NCI-H82 treated with DMSO at 0.1 percent for 48 hours (cell line): ENCODE measurements at regions not wholly inside any gene's neighbourhood (a gene's known extent, or its start where the extent isn't known, plus 50 kb on each side); places are given as distances from the start of the nearest gene placed in this dataset.

Experiments used
- DNase-seq: peaks from one replicate; lab custom pipeline; 2025; ENCODE audit not compliant: unreplicated experiment; lab: John Stamatoyannopoulos, UW

DNA sequence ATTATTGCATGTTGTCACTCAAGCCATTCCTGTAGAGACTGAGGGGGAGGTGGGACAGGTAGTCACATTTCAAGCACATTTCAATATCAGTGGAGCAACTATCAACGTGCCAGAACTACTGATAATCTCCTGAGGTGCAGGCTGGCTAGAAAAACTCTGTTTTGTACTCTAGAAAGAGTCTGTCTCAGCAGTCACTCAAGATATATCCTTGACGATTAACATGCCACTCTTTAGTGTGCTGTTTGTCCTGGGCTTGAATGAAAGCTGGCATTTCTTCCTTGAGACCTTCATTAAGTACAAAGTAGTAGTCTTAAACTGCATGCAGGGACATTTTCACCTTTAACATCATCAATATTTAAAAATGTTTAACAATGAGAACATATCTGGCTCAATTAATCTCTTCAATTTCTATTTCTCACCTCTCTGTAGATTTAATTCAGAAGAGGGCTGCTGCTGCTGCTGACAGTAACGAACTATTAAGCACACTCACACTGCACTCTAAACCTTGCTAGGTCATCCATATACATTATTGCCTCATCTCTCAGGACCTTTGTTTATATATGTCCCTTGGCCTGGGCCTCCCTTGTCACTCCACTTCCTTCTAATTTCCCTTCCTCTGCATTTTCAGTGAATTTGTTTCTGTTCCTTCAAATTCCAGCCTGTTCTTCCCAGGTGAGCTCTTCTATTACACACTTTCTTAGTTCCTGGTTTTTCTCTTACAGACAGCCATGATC is 412.0 kb downstream of the HAPSTR1 start:
- DNase-seq, result no peak

DNA sequence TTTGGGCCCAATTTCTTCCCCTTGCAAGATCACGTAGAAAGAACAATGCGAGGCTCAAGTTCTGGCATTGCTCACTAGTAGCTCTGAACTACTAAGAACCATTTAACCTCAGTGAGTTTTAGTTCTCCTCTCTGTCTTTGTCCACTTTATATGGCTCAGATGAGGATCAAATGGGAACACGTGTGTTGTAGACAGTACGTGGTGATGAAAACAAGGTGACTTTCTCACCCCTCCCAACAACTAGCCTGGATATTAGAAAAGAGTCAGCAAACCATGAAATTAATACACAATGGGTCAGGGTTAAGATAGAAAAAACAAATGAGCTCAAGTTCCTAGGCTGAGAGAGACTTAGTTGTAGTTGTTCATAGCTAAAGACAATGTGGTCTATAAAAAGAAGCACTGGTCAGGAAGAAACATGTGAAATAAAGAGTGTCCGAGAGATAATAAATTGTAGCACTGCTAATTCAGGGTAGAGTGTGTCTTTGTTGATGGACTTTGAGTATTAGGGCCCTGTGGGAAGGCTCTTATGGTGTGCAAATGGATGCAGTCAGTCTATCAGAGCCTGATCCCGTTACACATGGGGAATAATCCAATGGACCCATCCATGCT is 417.0 kb downstream of the HAPSTR1 start:
- no peak for DNase-seq

DNA sequence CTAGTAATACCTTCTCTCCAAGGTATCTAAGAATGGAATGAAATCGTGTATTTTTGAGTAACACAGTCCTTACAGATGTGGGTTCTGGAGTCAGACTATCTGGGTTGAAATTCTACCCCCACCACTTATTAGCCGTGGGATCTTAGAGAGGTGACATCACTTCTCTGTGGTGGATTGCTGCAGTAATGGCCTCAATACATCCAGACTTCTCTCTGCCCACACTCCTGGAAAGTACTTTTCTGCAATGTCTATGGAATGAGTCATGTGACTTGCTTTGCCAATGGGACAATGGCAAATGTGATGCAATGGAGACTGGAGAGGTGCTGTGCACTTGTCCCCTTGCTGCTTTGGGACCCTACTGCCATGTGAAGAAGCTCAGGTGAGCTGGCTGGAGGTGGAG is 418.2 kb downstream of the HAPSTR1 start:
- no peak for DNase-seq

DNA sequence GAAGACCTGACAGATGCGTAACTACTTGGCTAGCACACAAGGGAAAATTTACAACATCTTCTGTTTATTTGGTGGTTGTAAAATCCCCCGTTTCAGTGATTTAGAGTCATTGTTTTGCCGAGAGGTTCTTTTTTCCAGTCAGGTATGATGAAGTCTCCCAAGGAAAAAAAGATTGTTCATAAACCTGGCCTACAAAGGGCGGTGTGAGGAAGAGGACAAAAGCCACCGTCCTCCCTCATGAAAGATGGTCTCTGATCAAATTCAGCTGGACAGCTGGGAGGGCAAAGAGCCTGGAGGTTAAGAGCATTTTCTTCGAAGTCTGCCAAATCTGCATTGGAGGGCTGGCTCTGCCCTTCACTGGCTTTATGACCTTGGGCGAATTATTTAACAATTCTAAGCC is 419.9 kb downstream of the HAPSTR1 start:
- no peak for DNase-seq

DNA sequence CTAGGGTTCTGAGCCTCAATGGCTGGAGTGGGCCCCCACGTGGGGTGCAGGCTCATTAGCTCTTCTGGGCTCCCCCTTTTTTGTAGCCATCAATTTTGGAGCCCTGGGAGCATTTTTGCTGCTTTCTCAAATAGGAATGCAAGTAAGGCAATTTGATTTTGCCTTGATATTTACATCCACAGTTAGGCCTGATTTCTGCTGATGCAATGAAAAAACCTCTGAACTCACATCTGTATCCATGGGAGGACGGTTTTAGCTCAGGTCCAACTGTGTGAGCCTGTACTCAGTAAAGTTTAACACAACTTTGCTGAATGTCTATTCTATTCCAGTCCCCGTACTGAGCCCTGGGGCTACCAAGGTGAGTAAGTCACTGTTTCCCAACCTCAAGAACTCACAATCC is 425.0 kb downstream of the HAPSTR1 start:
- no peak for DNase-seq

DNA sequence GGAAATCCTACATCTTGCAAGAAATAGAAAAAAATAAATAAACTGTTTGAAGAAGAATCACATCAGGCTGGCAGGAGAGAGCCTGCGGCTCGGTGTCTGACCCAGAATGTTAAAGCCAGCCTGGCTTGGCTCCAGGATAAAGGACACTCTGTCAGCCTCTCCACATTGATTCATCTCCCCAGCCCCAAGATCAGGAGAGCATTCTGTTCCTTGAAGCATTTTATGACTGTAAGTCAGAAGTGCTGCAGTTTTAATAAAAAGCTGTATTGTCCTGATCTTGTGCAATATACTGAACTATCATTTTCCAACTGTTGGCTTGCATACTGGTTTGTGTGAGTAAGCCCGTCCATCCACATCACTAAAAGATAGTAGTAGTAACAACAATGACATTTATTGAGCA is 426.6 kb downstream of the HAPSTR1 start:
- DNase-seq, result no peak

DNA sequence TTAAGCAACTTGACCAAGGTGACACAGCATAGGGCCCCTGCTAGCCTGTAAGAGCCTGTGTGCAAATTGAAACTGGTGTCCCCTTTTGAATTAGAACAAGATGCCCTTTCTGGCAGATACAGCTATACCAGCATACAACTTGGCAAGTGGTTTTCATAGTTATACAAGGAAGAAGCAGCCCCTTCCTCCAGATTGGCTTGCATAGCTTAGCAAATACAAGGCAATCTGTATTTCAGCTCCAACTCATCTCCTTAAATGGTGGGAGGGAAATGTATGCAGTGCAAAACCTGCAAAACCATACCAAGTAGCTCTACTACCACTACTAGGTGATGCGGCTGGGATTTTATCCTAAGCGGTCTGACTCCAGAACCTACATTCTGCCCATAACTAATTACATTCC is 427.1 kb downstream of the HAPSTR1 start:
- no peak for DNase-seq

DNA sequence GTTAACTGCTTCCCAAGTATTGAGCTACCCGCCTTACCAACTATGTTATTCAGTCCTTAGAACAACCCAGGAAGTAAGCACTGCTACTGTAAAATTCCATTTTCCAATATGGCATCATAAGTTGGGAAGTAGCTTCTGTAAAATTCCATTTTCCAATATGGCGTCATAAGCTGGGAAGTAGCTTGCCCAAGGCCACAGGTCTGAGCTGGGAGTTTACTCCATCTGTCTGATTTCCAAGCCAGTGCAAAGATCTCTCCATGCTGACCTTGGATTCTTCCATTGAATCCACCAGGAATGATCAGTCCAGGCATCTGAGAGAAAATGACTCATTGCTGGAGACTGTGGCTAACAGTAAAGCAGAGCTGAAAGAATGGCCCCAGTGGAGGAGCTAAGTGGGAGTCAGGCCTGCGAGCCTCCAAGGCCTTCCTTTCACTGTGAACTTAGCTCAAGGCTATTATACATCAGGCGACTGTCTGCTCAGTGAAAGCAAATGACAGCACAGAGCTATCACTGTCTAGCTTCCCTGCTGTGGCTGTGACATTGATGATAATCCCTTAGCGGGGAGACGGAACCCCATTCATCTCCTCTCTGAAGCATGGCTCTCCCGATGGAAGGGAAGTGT is 430.4 kb downstream of the HAPSTR1 start:
- DNase-seq, result no peak

DNA sequence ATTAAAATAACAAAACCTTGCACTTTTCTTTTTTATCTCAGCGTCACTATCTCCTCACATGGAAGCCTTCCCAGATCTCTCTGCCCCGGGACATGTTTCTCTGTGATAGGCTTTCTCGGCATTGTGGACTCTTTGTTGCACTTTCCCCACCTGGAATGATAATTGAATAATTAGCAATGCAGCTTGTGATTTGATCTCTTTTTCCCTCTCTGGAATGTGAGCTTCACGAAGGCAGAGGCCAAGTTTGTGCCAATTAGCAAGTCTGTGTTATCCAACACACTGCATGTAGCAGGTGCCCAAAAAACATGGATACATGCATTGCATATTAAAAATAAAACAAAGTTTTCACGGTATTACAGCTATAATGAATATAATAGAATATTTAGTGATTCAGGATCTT is 431.2 kb downstream of the HAPSTR1 start:
- no peak for DNase-seq

DNA sequence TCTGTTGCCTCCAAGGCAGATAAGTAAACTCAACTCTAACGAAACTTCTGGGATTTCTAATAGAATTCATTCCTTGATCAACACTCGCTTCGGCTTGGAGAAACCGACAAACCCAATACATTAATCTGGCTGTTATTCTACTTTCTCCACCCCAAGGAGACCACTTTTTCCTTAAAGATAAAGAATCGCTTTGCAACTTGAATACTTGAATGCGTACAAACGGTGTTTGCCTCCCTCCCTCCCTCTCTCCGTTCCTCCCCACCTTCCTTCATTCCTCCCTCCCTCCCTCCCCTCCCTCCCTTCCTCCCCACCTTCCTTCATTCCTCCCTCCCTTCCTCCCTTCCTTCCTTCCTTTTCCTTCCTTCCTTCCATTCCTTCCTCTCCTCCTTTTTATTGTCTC is 432.6 kb downstream of the HAPSTR1 start:
- DNase-seq, result no peak

DNA sequence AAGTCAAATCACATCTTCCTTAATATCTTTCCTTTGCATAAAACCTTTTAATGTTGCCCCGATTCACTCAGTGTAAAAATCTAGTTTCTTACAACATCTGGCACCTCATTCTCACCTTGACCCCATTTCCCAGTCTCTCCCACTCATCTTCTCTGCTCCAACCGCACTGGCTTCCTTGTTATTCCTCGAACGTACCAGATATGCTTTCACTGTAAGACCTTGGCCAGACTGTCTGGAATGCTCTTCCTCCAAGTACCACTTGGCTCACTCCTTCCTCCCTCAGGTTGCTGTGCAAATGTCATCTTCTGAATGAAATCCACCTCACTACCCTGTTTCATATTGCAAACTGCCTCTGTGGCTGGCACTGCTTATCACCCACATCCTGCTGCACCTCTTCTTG is 433.6 kb downstream of the HAPSTR1 start:
- no peak for DNase-seq

DNA sequence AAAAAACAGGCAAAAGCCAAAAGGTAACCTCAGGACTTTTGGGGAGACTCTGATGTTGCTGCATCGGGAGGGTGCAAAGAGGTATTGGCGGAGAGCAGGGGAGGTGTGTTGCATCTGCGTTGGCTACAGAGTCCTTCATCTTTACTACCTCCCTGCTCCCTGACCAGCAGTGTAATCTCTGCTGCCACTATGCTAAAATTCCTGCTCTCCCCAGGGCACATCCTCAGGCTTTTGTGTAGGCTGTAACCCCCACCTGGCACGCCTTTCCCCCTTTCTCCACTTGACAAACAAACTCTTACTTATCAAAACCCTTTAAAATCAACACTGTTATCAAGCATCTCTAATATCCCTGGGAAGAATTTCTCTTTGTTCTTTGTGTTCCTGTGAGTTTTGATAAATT is 435.3 kb downstream of the HAPSTR1 start:
- no peak for DNase-seq

DNA sequence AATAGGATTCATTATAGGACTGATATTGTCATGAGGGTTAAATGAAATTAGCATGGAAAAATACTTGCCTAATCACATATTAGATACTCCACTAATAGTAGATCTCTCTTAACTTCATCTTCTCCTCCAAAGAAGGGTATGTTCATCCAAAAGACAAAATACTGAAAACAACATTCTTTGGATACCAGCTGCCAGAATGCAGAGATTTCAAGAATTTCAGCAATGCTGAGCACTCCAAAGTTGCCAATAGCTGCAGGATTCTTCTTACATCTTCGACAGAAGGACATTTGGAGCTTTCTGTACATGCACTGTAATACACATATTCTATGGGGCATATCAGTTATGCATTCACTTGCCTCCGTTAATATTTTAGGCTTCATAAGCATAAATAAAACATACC is 436.5 kb downstream of the HAPSTR1 start:
- no peak for DNase-seq

DNA sequence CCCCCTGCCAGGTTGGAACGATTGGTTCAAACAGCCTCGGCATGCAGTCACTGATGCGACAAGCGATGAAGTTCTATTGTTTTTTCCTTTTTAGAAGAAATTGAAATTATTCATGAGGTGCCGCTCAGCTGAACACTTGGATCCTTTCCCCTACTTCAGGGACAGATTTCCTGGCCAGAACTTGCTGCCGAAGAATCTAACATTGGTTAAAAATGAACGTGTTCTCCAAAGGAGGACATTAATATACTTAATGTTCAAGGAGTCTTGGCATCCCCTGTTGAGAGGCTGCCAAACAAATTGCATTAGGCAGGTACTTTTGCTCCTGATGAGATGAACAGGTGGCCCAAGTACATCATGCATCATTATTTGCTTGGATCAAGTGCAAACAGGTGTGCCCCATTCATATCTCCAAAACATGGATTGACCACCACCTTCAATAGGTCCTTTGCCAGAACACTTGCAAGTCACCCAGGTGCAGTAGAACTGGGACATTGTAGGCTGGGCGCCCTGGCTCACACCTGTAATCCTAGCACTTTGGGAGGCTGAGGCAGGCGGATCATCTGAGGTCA is 437.2 kb downstream of the HAPSTR1 start:
- DNase-seq, result no peak

DNA sequence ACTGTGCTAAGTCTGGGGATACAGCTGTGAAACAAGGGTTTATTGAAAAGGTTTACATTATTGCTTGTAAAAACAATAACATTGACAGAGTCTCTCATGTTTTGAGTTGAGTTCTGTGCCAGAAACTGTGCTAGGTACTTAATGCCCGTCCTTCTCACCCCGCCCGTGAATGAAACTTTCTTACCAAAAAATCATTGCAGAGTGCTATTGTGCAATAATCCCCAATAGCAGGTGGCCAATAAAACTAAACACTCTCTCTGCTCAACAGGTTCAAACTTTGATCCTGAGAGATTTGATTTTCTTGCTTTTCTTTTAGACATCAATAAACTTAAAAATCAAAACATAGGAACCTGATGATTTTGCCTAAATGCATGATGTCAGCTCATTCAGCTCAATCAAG is 441.6 kb downstream of the HAPSTR1 start:
- no peak for DNase-seq

DNA sequence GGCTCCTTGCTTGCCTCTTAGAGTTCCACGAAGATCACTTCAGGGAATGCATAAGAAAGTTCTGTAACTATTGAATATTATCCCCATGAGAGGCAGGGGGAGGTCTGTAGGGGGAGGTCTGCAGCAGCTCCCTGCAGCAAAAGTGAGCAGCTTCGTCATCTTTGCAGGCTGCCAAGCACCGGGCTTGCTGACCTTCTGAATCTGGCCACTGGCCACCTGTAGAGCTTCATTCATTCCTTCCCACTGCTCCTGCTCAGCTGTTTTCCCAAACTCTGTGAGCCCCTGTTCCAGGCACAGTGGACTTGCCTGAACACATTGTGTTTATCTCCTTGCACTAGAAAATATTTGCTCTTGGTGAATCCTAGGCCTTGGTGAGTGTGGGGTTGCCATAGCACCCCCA is 443.3 kb downstream of the HAPSTR1 start:
- no peak for DNase-seq

DNA sequence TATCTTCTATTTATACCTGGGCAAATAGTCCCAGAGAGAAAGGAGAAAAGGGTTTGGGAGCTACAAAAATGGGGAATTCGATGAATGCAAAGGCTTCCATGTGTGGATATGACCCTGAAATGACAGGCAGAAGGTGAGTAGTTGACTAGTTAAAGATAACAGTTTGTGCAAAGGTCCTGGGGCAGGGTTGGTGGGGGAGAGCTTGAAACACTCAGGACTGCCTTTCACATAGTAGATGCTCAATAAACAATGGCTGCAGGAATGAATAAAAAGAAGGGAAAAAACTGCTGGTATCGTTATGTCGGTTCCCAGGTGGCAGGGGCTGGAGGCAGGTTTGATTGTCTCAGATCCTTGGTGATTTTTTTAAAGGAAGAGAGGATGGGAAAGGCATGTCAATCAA is 445.5 kb downstream of the HAPSTR1 start:
- no peak for DNase-seq

DNA sequence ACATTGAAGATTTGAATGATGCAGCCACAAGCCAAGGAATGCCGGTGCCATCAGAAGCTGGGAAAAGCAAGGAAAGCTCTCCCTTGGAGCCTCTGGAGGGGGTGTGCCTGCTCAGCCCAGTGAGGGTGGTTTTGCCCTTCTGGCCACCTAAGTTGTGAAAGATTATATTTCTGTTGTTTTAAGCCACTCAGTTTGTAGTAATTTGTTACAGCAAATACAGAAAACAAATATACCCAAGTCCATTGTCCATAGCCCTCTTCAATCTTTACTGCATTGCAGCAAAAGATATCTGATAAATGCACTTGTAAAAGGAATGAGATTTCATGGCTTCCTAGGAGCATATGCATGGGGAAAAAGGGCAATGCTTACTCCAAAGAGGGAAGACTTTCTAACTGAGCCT is 447.9 kb downstream of the HAPSTR1 start:
- DNase-seq, result no peak

DNA sequence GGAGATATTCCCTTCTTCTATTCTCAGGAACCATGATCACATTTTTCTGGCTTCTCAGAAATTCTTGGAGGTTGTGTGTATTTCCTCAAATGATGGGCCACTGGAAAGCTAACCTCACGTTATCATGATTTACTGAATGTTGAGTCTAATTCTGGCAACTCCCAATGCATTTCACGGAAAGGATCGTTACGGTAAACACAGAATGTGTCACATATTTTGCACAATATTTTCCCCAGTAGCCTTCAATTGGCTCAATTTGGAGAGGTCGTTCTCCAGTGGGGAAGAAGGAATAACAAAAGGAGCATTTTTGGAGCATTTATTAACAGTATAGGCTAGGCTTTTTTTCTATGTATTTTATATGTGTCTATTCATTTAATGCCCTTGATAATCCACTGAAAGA is 450.3 kb downstream of the HAPSTR1 start:
- no peak for DNase-seq

DNA sequence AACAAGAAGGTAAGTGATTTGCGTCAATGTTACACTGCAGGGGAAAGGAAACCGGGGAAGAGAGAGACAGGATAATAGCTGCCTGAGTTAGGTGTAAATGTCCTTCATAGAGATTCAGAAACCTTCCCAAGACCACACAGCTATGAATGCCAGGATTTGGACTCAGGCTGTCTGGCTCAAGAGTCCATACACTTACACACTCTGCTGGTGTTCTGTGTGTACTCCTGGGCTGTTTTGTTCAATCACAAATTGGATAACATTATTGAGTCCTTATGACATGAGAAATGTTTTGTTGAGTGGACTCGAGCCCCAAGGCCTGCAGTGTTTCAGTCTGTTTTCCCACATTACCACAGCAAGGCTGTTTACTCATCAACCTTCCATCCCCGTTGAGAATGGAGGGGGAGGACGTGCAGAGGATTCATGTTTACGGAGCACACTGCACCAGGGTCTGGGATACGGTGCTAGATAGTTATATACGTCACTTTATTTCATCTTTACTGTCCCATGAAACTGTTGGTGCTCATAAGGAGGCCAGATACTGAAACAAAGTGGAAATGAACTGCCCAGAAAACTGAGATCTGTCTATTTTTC is 450.8 kb downstream of the HAPSTR1 start:
- no peak for DNase-seq

DNA sequence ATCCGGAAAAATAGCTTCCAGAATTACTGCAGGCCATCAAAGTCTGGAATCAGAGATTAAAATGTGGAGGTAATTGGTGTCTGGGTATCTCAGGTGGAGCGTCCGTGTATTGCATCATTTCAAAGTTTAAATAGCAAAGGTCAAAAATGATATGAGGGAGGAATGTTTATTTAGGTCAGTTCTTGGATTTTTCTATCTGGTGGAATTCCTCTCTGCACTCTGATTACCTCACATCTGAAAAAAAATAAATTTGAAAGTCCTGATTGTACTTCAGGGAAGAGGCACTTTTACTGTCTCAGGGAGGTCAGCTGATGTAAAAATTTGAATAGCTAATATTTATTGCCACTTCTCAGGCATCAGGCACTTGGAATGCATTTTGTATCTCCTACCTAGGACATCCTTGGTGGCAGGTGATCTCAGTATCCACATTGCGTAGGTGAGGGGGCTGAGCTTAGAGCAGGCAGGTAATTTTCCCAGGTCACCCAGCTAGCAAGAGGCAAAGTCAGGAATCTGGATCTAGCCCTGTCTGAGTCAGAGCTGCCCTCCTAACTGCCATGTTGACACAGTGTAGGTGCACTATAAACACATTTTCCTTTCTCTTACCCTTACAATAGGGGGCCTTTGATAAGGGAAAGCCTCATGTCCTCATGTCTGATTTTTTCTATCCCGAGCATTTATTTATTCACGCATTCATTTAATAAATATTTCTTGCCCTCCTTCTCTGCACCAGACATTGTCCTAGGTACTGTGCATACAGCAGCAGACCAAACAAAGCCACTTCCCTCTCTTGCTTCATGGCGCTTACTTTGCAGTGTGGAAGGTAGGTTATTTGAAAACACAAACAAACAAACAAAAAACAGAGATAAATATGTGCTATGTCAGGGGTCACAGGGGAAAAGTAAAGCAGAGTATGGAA is 454.3 kb downstream of the HAPSTR1 start:
- DNase-seq, result no peak
